RWPE1 (cell line): ENCODE measurements at regions not wholly inside any gene's neighbourhood (a gene's known extent, or its start where the extent isn't known, plus 50 kb on each side); places are given as distances from the start of the nearest gene placed in this dataset.
"Not testable (repeated sequence)": the region's sequence is repeated elsewhere in the genome, so short reads cannot be mapped to it uniquely, and the experiment has no call there.

Experiments used
- CTCF ChIA-PET: fragments of 350-600 bp; sonication (Branson Sonifier 250); formaldehyde crosslinking; extraction: SDS; loops from one replicate; lab custom pipeline; 2021; lab: Yijun Ruan, JAX
- POLR2A ChIA-PET: fragments of 400-600 bp; formaldehyde crosslinking; extraction: SDS; loops from one replicate; lab custom pipeline; 2020; ENCODE audit warnings: antibody characterized with exemption; ENCODE audit not compliant: low non-redundant PET; lab: Yijun Ruan, JAX
- DNase-seq: peaks from one replicate; pipeline ENCODE4 v3.0.0; 2012; ENCODE audit warnings: low spot score
- H3K27ac ChIP-seq: fragments of 450-650 bp; 2 replicates; pipeline ENCODE4 v1.5.1; 2017
- CTCF ChIP-seq: fragments of 450-650 bp; conservative IDR thresholded peaks from 2 replicates; pipeline ENCODE4 v1.5.1; 2017; ENCODE audit warnings: low read depth, mild to moderate bottlenecking

- ChIA-PET CTCF (no interaction called here), POLR2A (no interaction called here)
- no peak for TF ChIP-seq CTCF
- no peak for DNase-seq
- no peak overlapping the region for H3K27ac ChIP-seq
Measured at GRCh38 chr1:173304529-173305227, 97.5 kb upstream of the TNFSF4 start.

GRCh38 chr1:173307845-173308244, 100.7 kb upstream of the TNFSF4 start:
- ChIA-PET CTCF (no interaction called here), POLR2A (no interaction called here)
- DNase-seq: no peak
- no peak for TF ChIP-seq CTCF
- no peak overlapping the region for H3K27ac ChIP-seq

DNA sequence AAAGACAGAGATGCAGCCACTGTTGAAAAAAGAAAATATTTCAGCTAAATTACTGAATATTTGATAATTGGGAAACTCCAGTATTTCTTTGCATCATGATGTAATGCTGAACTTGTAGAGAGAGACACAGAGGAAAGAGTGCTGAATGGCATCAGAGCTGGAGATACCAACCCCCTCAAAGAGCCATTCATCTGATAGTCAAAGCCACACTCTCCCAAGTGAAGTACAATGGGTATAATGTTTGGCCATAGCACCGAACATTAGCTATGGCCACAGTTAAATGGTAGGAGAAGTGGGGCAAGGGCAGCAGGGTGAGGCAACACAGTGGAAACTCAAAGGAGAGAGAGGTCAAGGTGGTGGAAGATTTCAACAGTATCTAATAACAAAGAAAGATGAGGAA, 107.5 kb upstream of the TNFSF4 start:
- POLR2A ChIA-PET: no interaction called here
- no peak for TF ChIP-seq CTCF
- no peak for DNase-seq
- CTCF ChIA-PET: no interaction called here
- no peak overlapping the region for H3K27ac ChIP-seq

DNA sequence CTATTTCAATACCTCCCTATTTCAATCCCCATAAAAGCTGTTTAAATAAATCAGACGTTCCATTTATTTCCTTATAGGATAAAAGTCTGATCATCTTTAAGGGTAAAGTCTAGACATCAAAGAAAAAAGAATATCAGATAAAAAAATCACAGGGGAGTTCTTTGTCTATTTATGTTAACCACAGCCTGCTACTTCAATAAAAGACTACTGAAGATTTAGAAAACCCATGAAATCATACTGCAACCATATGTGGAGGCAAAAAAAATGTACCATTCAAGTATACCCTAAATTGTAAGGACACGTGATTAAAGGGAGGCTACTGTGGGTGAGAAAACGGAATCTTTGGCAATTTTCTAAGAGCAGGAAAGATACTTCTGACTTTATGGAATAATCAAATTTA, 108.2 kb upstream of the TNFSF4 start:
- CTCF ChIA-PET: no interaction called here
- POLR2A ChIA-PET: no interaction called here

DNA sequence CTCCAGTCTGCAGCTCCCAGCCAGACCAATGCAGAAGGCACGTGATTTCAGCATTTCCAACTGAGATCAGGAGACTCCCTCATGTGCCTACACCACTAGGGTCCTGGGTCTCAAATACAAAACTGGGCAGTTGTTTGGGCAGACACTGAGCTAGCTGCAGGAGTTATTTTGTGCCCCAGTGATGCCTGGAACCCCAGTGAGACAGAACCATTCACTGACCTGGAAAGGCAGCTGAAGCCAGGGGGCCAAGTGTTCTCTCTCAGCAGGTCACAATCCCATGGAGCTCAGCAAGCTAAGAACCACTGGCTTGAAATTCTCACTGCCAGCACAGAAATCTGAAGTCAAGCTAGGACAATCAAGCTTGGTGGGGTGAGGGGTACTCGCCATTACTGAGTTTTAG, 111.7 kb upstream of the TNFSF4 start:
- DNase-seq: no peak
- H3K27ac ChIP-seq: no peak overlapping the region
- CTCF ChIA-PET: no interaction called here
- TF ChIP-seq CTCF: no peak
- POLR2A ChIA-PET: no interaction called here

More for the DNA sequence above, 108.2 kb upstream of the TNFSF4 start:
- H3K27ac ChIP-seq: no peak overlapping the region
- no peak for TF ChIP-seq CTCF
- DNase-seq: no peak

DNA sequence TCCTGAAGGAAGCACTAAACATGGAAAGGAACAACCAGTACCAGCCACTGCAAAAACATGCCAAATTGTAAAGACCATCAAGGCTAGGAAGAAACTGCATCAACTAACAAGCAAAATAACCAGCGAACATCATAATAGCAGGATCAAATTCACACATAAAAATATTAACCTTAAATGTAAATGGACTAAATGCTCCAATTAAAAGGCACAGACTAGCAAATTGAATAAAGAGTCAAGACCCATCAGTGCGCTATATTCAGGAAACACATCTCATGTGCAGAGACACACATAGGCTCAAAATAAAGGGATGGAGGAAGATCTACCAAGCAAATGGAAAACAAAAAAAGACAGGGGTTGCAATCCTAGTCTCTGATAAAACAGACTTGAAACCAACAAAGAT, 117.2 kb upstream of the TNFSF4 start:
- CTCF ChIA-PET, POLR2A ChIA-PET, DNase-seq, H3K27ac ChIP-seq: not testable (repeated sequence)

DNA sequence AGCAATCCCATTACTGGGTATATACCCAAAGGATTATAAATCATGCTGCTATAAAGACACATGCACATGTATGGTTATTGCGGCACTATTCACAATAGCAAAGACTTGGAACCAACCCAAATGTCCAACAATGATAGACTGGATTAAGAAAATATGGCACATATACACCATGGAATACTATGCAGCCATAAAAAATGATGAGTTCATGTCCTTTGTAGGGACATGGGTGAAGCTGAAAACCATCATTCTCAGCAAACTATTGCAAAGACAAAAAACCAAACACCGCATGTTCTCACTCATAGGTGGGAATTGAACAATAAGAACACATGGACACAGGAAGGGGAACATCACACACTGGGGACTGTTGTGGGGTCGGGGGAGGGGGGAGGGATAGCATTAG, 120.9 kb upstream of the TNFSF4 start:
- CTCF ChIA-PET, POLR2A ChIA-PET: not testable (repeated sequence)

More for the DNA sequence above, 120.9 kb upstream of the TNFSF4 start:
- not testable (repeated sequence) for H3K27ac ChIP-seq, DNase-seq
